GM19193 (cell line): ENCODE measurements at regions not wholly inside any gene's neighbourhood (a gene's known extent, or its start where the extent isn't known, plus 50 kb on each side); places are given as distances from the start of the nearest gene placed in this dataset.

ENCODE experiments used
- POLR2A ChIP-seq: IDR thresholded peaks from 4 replicates; pipeline ENCODE4 v1.6.1; 2011; ENCODE audit not compliant: insufficient read depth, insufficient read length; ENCODE audit errors: extremely low read depth

- TF ChIP-seq POLR2A: no peak
Observed at GRCh38 chr1:38312753-38313152, 266.2 kb upstream of the POU3F1 start.

- no peak for TF ChIP-seq POLR2A
Observed at GRCh38 chr1:38310079-38310478, 263.5 kb upstream of the POU3F1 start.

GRCh38 chr1:38308780-38309179 lies 262.2 kb upstream of the POU3F1 start:
- no peak for TF ChIP-seq POLR2A

DNA sequence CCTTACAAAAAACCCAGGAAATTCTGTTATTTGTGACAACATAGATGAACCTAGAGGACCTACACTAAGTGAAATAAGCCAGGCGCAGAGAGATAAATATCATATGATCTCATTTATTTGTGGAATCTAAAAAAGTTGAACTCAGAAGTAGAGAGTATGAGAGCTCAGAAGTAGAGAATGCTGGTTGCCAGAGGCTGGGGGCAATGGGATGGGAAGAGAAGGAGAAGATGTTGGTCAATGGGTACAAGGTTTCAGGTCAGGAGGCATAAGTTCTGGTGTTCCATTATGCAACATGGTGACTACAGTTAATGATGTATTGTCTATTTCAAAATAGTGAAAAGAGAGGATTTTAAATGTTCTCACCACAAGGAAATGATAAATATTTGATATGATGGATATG lies 259.1 kb upstream of the POU3F1 start:
- TF ChIP-seq POLR2A: no peak

GRCh38 chr1:38303843-38304242 lies 257.2 kb upstream of the POU3F1 start:
- no peak for TF ChIP-seq POLR2A

GRCh38 chr1:38301040-38301439 lies 254.4 kb upstream of the POU3F1 start:
- TF ChIP-seq POLR2A: no peak

DNA sequence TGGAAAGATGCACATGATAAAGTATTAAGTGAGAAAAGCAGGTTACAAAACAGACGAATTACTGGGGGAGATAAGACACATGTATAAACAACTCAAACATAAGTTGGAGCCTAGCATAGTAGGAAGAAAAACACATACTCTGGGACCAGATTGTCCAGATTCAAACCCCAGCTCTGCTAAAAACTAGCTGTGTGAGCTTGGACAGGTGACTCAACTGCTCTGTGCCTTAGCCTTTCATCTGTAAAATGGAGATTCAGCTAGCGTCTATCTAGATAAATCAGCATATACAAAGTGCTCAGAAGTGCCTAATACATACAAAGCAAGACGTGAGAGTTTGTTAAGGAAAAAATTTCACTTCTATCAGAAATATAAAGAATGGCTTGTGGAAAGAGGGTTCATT lies 254.0 kb upstream of the POU3F1 start:
- TF ChIP-seq POLR2A: no peak

GRCh38 chr1:38297842-38298241 lies 251.2 kb upstream of the POU3F1 start:
- no peak for TF ChIP-seq POLR2A

DNA sequence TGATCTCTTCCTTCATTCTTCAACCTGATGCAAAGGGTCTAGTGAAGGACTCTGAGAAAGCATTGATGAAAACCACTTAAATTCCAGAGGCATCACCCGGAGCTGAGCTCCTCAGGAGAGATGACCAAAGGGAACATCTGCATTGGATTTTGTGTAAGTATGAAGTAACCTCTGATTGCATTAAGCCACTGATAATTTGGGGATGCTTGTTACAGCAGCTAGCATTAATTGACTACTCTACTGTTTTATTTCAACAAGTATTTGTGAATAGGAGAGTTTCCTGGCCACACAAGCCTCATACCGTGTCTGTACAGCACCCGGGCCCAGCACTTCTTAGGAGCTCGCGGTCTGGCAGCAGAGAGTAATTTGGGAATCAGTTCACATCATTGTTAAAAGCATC lies 250.7 kb upstream of the POU3F1 start:
- no peak for TF ChIP-seq POLR2A

DNA sequence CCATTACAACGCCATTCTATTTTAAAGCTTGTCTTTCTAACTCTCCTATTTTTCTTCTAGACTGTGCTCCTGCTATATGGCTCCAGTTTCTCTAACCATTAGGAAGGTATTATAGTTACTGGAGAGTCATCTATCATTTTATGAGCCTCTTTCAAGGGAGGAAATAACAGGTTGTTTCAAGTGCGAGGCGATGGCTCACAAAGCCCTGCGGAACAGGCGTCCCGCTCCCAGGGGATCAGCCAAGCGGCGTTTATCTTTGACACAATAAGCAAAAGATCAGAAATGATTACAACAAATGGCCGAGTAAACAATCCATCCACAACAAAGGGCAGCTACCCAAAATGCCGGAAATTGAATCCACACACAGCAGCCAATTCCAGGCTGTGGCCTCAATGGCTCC lies 249.5 kb upstream of the POU3F1 start:
- no peak for TF ChIP-seq POLR2A

GRCh38 chr1:38293567-38293966 lies 247.0 kb upstream of the POU3F1 start:
- TF ChIP-seq POLR2A: no peak

DNA sequence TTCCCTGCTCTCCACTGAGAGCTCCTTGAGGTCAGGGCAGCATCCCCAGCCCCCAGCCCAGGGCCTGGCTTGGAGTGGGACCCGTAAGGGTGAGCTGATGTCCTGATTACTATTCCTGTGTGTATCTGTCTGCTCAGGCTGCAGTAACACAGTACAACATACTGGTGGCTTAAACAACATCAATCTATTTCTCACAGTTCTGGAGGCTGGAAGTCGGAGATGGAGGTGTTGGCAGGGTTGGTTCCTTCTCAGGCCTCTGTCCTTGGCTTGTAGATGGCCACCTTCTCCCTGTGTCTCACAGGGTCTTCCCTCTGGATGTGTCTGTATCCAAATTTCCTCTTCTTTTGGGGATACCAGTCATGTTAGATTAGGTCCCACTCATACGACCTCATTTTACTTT lies 246.4 kb upstream of the POU3F1 start:
- TF ChIP-seq POLR2A: no peak

DNA sequence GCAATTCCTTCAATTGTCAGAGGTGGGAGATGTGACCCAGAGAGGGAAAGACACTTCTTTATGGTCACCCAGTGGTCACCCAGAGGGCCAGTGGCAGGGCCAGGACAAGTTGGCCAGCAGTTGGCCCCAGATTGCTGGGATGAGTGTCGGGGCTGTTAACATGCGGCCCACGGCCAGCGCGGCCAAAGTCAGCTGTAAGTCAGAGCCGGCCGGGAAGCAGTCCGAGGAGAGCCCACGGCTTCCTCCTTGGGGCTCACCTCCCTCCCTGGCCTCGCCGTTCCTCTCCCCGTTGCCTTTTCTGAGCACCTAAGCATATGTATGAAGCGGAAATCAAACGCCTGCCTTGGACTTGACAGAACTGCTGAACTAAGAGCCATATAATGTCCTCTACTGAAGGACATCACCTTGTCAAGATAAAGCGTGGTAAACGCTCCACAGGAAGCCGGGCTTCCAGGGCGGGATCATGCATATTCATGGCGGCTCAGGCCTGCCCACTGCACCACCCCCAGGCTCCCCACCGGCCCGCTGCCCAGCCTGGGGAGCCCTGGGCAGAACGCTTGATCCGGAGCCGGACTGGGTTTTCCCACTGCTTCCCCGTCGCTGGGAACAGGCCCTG lies 245.4 kb upstream of the POU3F1 start:
- TF ChIP-seq POLR2A: no peak

- TF ChIP-seq POLR2A: no peak
Observed at GRCh38 chr1:38291336-38291735, 244.7 kb upstream of the POU3F1 start.

GRCh38 chr1:38289034-38289433 lies 242.4 kb upstream of the POU3F1 start:
- no peak for TF ChIP-seq POLR2A

DNA sequence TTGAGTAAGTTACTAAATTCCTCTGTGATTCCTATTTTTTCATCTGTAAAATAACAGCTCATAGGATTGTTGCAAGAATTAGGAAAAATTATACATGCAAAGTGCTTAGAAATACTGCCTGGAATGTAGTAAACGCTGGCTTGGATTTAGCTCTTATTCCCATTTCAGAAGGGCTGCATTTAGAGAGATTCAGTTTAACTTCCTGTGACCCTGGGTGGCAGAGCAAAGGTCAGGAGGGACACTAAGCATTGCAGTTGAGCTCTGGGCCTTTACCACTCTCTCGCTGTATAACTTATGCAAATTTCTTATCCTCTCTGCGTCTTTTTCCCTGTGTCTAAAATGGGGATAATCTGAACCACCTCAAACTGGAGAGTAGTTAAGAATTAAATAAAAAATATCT lies 241.0 kb upstream of the POU3F1 start:
- no peak for TF ChIP-seq POLR2A

- TF ChIP-seq POLR2A: no peak
Observed at GRCh38 chr1:38287036-38287435, 240.4 kb upstream of the POU3F1 start.
